Endothelial cell of umbilical vein (primary cell): ENCODE measurements at regions not wholly inside any gene's neighbourhood (a gene's known extent, or its start where the extent isn't known, plus 50 kb on each side); places are given as distances from the start of the nearest gene placed in this dataset.

Experiments used
- BruUV-seq: library from RNA; stranded (reverse); fragments of 400-500 nt; replicated peaks from 2 replicates; lab custom pipeline; 2021; lab: Mats Ljungman, UMichigan
- CTCF ChIA-PET: fragments of 300-600, 350-600 bp; sonication (Branson Sonifier 250); formaldehyde crosslinking; loops from one replicate; lab custom pipeline; 2021; ENCODE audit warnings: antibody characterized with exemption, inconsistent platforms; lab: Charles Lee
- POLR2A ChIA-PET: fragments of 300-600, 350-600 bp; sonication (Branson Sonifier 250); formaldehyde crosslinking; loops from one replicate; lab custom pipeline; 2021; ENCODE audit warnings: antibody characterized with exemption, inconsistent platforms; lab: Charles Lee
- DNase-seq: peaks from one replicate; pipeline ENCODE4 v3.0.0-alpha.2; 2011; ENCODE audit warnings: low read depth, low spot score
- FAIRE-seq: peaks from 2 replicates; lab custom pipeline; 2011; peaks lifted over from hg19 to GRCh38; lab: Jason Lieb, UNC
- H2AFZ ChIP-seq: 2 replicates; pipeline ENCODE4 v1.6.0; 2012; ENCODE audit warnings: low read depth, low read length, control low read depth, inconsistent platforms
- H3K27ac ChIP-seq: 2 replicates; pipeline ENCODE4 v1.5.1; 2011; ENCODE audit warnings: low read depth, mild to moderate bottlenecking, control low read depth, low read length, moderate library complexity; ENCODE audit not compliant: insufficient read depth
- H3K27me3 ChIP-seq, 2 experiments: 2 replicates each; pipeline versions ENCODE4 v1.6.0 to v1.6.1; 2011; ENCODE audit warnings: low read length in 2 of 2, mixed read lengths in 1 of 2; ENCODE audit not compliant: control insufficient read depth in 2 of 2, insufficient read depth in 2 of 2
- H3K36me3 ChIP-seq, 2 experiments: 2 replicates in 1 of 2; 3 replicates in 1 of 2; pipeline ENCODE4 v1.5.1; 2011; ENCODE audit warnings: low read length in 2 of 2, mild to moderate bottlenecking in 1 of 2, moderate library complexity in 1 of 2; ENCODE audit not compliant: control insufficient read depth in 2 of 2, insufficient read depth in 2 of 2; ENCODE audit errors: extremely low read depth in 1 of 2
- H3K4me1 ChIP-seq: 3 replicates; pipeline ENCODE4 v1.5.1; 2011; ENCODE audit warnings: mild to moderate bottlenecking, low read length; ENCODE audit not compliant: control insufficient read depth, insufficient read depth; ENCODE audit errors: extremely low read depth
- H3K4me2 ChIP-seq: 2 replicates; pipeline ENCODE4 v1.6.1; 2011; ENCODE audit warnings: low read length, control low read depth, mixed read lengths; ENCODE audit not compliant: insufficient read depth
- H3K4me3 ChIP-seq, 3 experiments: fragments of 200-600 bp in 1 of 3; sonication (generic), shearing (Covaris generic) in 1 of 3; replicated peaks in 1 of 3; 2 replicates each; pipeline ENCODE4 v1.5.1; 2011 to 2016; ENCODE audit warnings: control low read depth in 3 of 3, low read length in 3 of 3, mild to moderate bottlenecking in 2 of 3, inconsistent platforms in 1 of 3, low read depth in 1 of 3, moderate library complexity in 1 of 3; ENCODE audit not compliant: insufficient read depth in 1 of 3
- H3K79me2 ChIP-seq: 2 replicates; pipeline ENCODE4 v1.6.0; 2012; ENCODE audit warnings: low read length, inconsistent platforms; ENCODE audit not compliant: control insufficient read depth, insufficient read depth
- H3K9ac ChIP-seq: replicated peaks from 2 replicates; pipeline ENCODE3; 2011; ENCODE audit warnings: low read length, control low read depth; ENCODE audit not compliant: insufficient read depth; ENCODE audit errors: extremely low read depth
- H3K9me1 ChIP-seq: replicated peaks from 3 replicates; pipeline ENCODE4 v1.6.0; 2011; ENCODE audit warnings: mild to moderate bottlenecking, low read length; ENCODE audit not compliant: control insufficient read depth, insufficient read depth; ENCODE audit errors: extremely low read depth
- H3K9me3 ChIP-seq: replicated peaks from 2 replicates; pipeline ENCODE4 v1.5.1; 2012; ENCODE audit warnings: low read length, inconsistent platforms; ENCODE audit not compliant: control insufficient read depth, insufficient read depth
- H4K20me1 ChIP-seq: replicated peaks from 2 replicates; pipeline ENCODE3; 2011; ENCODE audit warnings: mild to moderate bottlenecking, low read length; ENCODE audit not compliant: control insufficient read depth, insufficient read depth; ENCODE audit errors: extremely low read depth
- EZH2 ChIP-seq: IDR thresholded peaks from 2 replicates; pipeline ENCODE4 v1.6.1; 2012; ENCODE audit warnings: borderline replicate concordance, low read depth, mild to moderate bottlenecking, moderate library complexity, low read length, inconsistent platforms; ENCODE audit not compliant: severe bottlenecking
- FOS ChIP-seq: IDR thresholded peaks from 2 replicates; pipeline ENCODE4 v1.6.1; 2011; ENCODE audit warnings: mild to moderate bottlenecking, low read length, moderate library complexity, borderline replicate concordance; ENCODE audit not compliant: insufficient read depth
- GATA2 ChIP-seq: IDR thresholded peaks from 2 replicates; pipeline ENCODE4 v1.7.0; 2011; ENCODE audit warnings: low read depth, mild to moderate bottlenecking, moderate library complexity, mixed read lengths, low read length; ENCODE audit not compliant: insufficient read length, insufficient read depth
- JUN ChIP-seq: IDR thresholded peaks from 2 replicates; pipeline ENCODE4 v1.6.1; 2011; ENCODE audit warnings: borderline replicate concordance, low read depth; ENCODE audit not compliant: insufficient read length, insufficient read depth
- POLR2A ChIP-seq: IDR thresholded peaks from 2 replicates; pipeline ENCODE4 v1.6.1; 2012; ENCODE audit warnings: low read depth, mild to moderate bottlenecking, control low read depth, low read length
- POLR2AphosphoS5 ChIP-seq: IDR thresholded peaks from 2 replicates; pipeline ENCODE4 v1.6.1; 2012; ENCODE audit warnings: low read depth, mild to moderate bottlenecking, control low read depth, low read length, moderate library complexity; ENCODE audit not compliant: insufficient read depth
- dilution Hi-C: fragments of 300-500 bp; cut with MboI; formaldehyde crosslinking; loops from one replicate; pipeline ENCODE4 v1.15.0; 2019; ENCODE audit warnings: low sequenced_read_pairs; ENCODE audit not compliant: extremely low pct_ligation_motif_present
- intact Hi-C: fragments of 100-400 bp; cut with micrococcal nuclease; formaldehyde crosslinking; loops from one replicate; pipeline ENCODE4 v1.10.0; 2022

DNA sequence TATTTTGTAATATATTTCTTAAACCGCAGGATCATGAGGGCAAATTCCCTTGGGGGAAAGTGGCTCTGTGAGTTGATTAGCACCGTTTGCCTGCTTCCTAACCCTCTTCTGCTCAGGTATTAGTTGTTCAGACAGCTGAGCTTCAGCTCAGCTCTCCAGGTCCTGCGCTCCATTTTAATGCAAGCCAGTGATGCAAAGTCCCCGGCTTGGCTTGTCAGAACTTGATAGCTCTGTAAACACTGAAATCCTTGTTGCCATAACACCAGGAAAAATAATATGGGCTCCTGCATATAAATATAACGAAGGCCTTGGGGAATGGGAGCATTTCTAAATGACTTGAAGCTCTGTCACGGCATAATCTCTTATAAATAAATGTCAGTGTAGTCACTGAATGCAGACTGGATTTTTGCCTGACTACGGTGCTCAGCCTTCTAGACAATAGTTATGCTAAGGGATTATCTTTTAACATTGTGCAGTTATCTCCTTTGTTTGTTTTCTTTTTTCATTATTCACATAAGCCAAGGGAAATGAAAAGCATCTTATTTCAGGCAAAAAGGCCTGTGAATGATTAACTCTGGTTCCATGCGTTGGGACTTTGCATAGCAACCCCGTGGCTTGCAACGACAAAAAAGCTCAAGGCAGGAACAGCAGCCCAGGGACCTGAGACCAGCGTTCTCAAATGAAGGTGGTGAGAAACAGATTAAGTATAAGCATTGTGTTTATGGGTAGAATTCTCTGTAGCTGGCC, 253.2 kb downstream of the SPRY1 start:
- POLR2A ChIA-PET = no interaction called here
- H2AFZ ChIP-seq = no peak overlapping the region
- no peaks in the 10 kb centered on the region for H3K9me3 ChIP-seq
- no peak for FAIRE-seq
- no peak overlapping the region for H3K4me3 ChIP-seq
- no peaks in the 10 kb centered on the region for H3K36me3 ChIP-seq
- TF ChIP-seq GATA2 (no peak), POLR2AphosphoS5 (no peak), JUN (no peak), EZH2 (no peak), POLR2A (no peak), FOS (no peak)
- H3K9ac ChIP-seq = no peak overlapping the region
- no peaks in the 10 kb centered on the region for H3K4me1 ChIP-seq
- dilution Hi-C loops (no loop called here), intact Hi-C loops (no loop called here)
- H3K4me2 ChIP-seq = no peak overlapping the region
- H4K20me1 ChIP-seq = no peaks in the 10 kb centered on the region
- BruUV-seq = no TSS peak
- H3K9me1 ChIP-seq = no peaks in the 10 kb centered on the region
- no peak for DNase-seq
- H3K27ac ChIP-seq = no peak overlapping the region
- H3K27me3 ChIP-seq = no peaks in the 10 kb centered on the region
- H3K79me2 ChIP-seq = no peaks in the 10 kb centered on the region
- CTCF ChIA-PET = interaction anchor here (0.8 to 2.4 kb wide), 4 partner anchors 11 to 85 kb away, joined by 3 to 12 read pairs (median 4); no protein-coding TSS in a partner anchor

- Histone ChIP-seq H3K9me3 (no peaks in the 10 kb centered on the region), H3K4me2 (no peak overlapping the region), H2AFZ (no peak overlapping the region), H3K36me3 (no peaks in the 10 kb centered on the region), H3K27me3 (no peaks in the 10 kb centered on the region), H3K4me3 (no peak overlapping the region), H4K20me1 (no peaks in the 10 kb centered on the region), H3K27ac (no peak overlapping the region), H3K9ac (no peak overlapping the region), H3K79me2 (no peaks in the 10 kb centered on the region), H3K9me1 (no peaks in the 10 kb centered on the region), H3K4me1 (no peaks in the 10 kb centered on the region)
- CTCF ChIA-PET = interaction anchor here (0.8 to 2.4 kb wide), 4 partner anchors 8 to 86 kb away, joined by 3 to 12 read pairs (median 4); no protein-coding TSS in a partner anchor
- no TSS peak for BruUV-seq
- POLR2A ChIA-PET = no interaction called here
- dilution Hi-C loops = no loop called here
- no peak for TF ChIP-seq EZH2
- DNase-seq (no peak), FAIRE-seq (no peak)
- intact Hi-C loops = no loop called here
These were observed 254.5 kb downstream of the SPRY1 start for GRCh38 chr4:123651066-123651465.
